HG02798 (cell line): ENCODE measurements at regions not wholly inside any gene's neighbourhood (a gene's known extent, or its start where the extent isn't known, plus 50 kb on each side); places are given as distances from the start of the nearest gene placed in this dataset.

ENCODE experiments used
- ATAC-seq: cut with Tn5 transposase; IDR thresholded peaks from one replicate; pipeline ENCODE4 v1.9.1; 2021; ENCODE audit warnings: mild to moderate bottlenecking; ENCODE audit not compliant: unreplicated experiment, poor library complexity

- ATAC-seq, result no peak
Observed at GRCh38 chr2:146624430-146625160, 1220.2 kb upstream of the ACVR2A start.

GRCh38 chr2:146623771-146624170 is 1221.1 kb upstream of the ACVR2A start:
- no peak for ATAC-seq

GRCh38 chr2:146621656-146622055 is 1223.2 kb upstream of the ACVR2A start:
- ATAC-seq, result no peak

- ATAC-seq, result no peak
Observed at GRCh38 chr2:146615778-146616177, 1229.1 kb upstream of the ACVR2A start.

- no peak for ATAC-seq
Observed at GRCh38 chr2:146608490-146608889, 1236.3 kb upstream of the ACVR2A start.

- no peak for ATAC-seq
Observed at GRCh38 chr2:146604521-146604920, 1240.3 kb upstream of the ACVR2A start.

- no peak for ATAC-seq
Observed at GRCh38 chr2:146602856-146603255, 1242.0 kb upstream of the ACVR2A start.

GRCh38 chr2:146602383-146602782 is 1242.4 kb upstream of the ACVR2A start:
- ATAC-seq, result no peak

GRCh38 chr2:146598791-146599190 is 1246.0 kb upstream of the ACVR2A start:
- no peak for ATAC-seq

- ATAC-seq, result no peak
Observed at GRCh38 chr2:146597291-146597690, 1247.5 kb upstream of the ACVR2A start.

GRCh38 chr2:146591908-146592307 is 1252.9 kb upstream of the ACVR2A start:
- no peak for ATAC-seq

- ATAC-seq, result no peak
Observed at GRCh38 chr2:146587291-146587713, 1257.5 kb upstream of the ACVR2A start.

- no peak for ATAC-seq
Observed at GRCh38 chr2:146584316-146584715, 1260.5 kb upstream of the ACVR2A start.

- no peak for ATAC-seq
Observed at GRCh38 chr2:146579147-146579930, 1265.5 kb upstream of the ACVR2A start.

- ATAC-seq, result no peak
Observed at GRCh38 chr2:146576339-146577111, 1268.3 kb upstream of the ACVR2A start.

- ATAC-seq, result no peak
Observed at GRCh38 chr2:146572598-146572997, 1272.2 kb upstream of the ACVR2A start.

GRCh38 chr2:146561996-146562395 is 1282.8 kb upstream of the ACVR2A start:
- no peak for ATAC-seq

GRCh38 chr2:146547236-146547635 is 1297.6 kb upstream of the ACVR2A start:
- ATAC-seq, result no peak

- no peak for ATAC-seq
Observed at GRCh38 chr2:146544701-146545100, 1300.1 kb upstream of the ACVR2A start.

- no peak for ATAC-seq
Observed at GRCh38 chr2:146541896-146542295, 1302.9 kb upstream of the ACVR2A start.
